ENCODE measurements at regions not wholly inside any gene's neighbourhood (a gene's known extent, or its start where the extent isn't known, plus 50 kb on each side); places are given as distances from the start of the nearest gene placed in this dataset.

- DNase-seq (ENCODE audit: low spot score): no peak
These were observed 216.0 kb downstream of the SCG2 start for GRCh38 chr2:223386189-223386588.

GRCh38 chr2:223386984-223387383 lies 215.2 kb downstream of the SCG2 start:
- DNase-seq (ENCODE audit: low spot score): no peak

GRCh38 chr2:223389624-223390023 lies 212.5 kb downstream of the SCG2 start:
- DNase-seq (ENCODE audit: low spot score): no peak

GRCh38 chr2:223396993-223397392 lies 205.2 kb downstream of the SCG2 start:
- DNase-seq (ENCODE audit: low spot score): no peak

GRCh38 chr2:223399357-223399957 lies 202.7 kb downstream of the SCG2 start:
- no peak for DNase-seq (ENCODE audit: low spot score)

- DNase-seq (ENCODE audit: low spot score): no peak
These were observed 197.5 kb downstream of the SCG2 start for GRCh38 chr2:223404616-223405015.

GRCh38 chr2:223414646-223415045 lies 187.5 kb downstream of the SCG2 start:
- peak; percentile 46 for DNase-seq (ENCODE audit: low spot score)

- no peak for DNase-seq (ENCODE audit: low spot score)
These were observed 187.1 kb downstream of the SCG2 start for GRCh38 chr2:223415071-223415470.

GRCh38 chr2:223416815-223417610 lies 185.1 kb downstream of the SCG2 start:
- DNase-seq (ENCODE audit: low spot score): no peak

- no peak for DNase-seq (ENCODE audit: low spot score)
These were observed 184.0 kb downstream of the SCG2 start for GRCh38 chr2:223418131-223418530.

- DNase-seq (ENCODE audit: low spot score): no peak
These were observed 183.5 kb downstream of the SCG2 start for GRCh38 chr2:223418604-223419199.

GRCh38 chr2:223420048-223420447 lies 182.1 kb downstream of the SCG2 start:
- no peak for DNase-seq (ENCODE audit: low spot score)

- no peak for DNase-seq (ENCODE audit: low spot score)
These were observed 170.7 kb downstream of the SCG2 start for GRCh38 chr2:223431479-223431878.

- DNase-seq (ENCODE audit: low spot score): no peak
These were observed 168.7 kb downstream of the SCG2 start for GRCh38 chr2:223433461-223433860.

GRCh38 chr2:223437788-223438187 lies 164.4 kb downstream of the SCG2 start:
- no peak for DNase-seq (ENCODE audit: low spot score)

GRCh38 chr2:223439184-223439583 lies 163.0 kb downstream of the SCG2 start:
- DNase-seq (ENCODE audit: low spot score): no peak

GRCh38 chr2:223439786-223440185 lies 162.4 kb downstream of the SCG2 start:
- DNase-seq (ENCODE audit: low spot score): no peak

GRCh38 chr2:223442847-223443246 lies 159.3 kb downstream of the SCG2 start:
- DNase-seq (ENCODE audit: low spot score): no peak

- no peak for DNase-seq (ENCODE audit: low spot score)
These were observed 151.9 kb downstream of the SCG2 start for GRCh38 chr2:223450246-223450645.

GRCh38 chr2:223457301-223457700 lies 144.9 kb downstream of the SCG2 start:
- DNase-seq (ENCODE audit: low spot score): no peak

- no peak for DNase-seq (ENCODE audit: low spot score)
These were observed 142.7 kb downstream of the SCG2 start for GRCh38 chr2:223459328-223459939.

- no peak for DNase-seq (ENCODE audit: low spot score)
These were observed 142.0 kb downstream of the SCG2 start for GRCh38 chr2:223460209-223460608.

- peak; percentile 25 for DNase-seq (ENCODE audit: low spot score)
These were observed 141.4 kb downstream of the SCG2 start for GRCh38 chr2:223460774-223461211.

Measured in AG08396 (cell line).